HG02973 (cell line): ENCODE measurements at regions not wholly inside any gene's neighbourhood (a gene's known extent, or its start where the extent isn't known, plus 50 kb on each side); places are given as distances from the start of the nearest gene placed in this dataset.

Experiments used
- ATAC-seq: cut with Tn5 transposase; IDR thresholded peaks from one replicate; pipeline ENCODE4 v1.9.1; 2021; ENCODE audit warnings: moderate library complexity; ENCODE audit not compliant: unreplicated experiment

GRCh38 chr2:80887841-80888378, 583.4 kb upstream of the LRRTM1 start:
- no peak for ATAC-seq

GRCh38 chr2:80874374-80874773, 569.8 kb upstream of the LRRTM1 start:
- ATAC-seq: no peak

GRCh38 chr2:80869858-80870438, 565.4 kb upstream of the LRRTM1 start:
- ATAC-seq: no peak

- no peak for ATAC-seq
Measured at GRCh38 chr2:80863147-80863714, 558.7 kb upstream of the LRRTM1 start.

- no peak for ATAC-seq
Measured at GRCh38 chr2:80858965-80859364, 554.4 kb upstream of the LRRTM1 start.

- ATAC-seq: no peak
Measured at GRCh38 chr2:80856227-80856626, 551.7 kb upstream of the LRRTM1 start.

GRCh38 chr2:80854831-80855230, 550.3 kb upstream of the LRRTM1 start:
- no peak for ATAC-seq

- no peak for ATAC-seq
Measured at GRCh38 chr2:80852808-80853139, 548.2 kb upstream of the LRRTM1 start.

GRCh38 chr2:80852079-80852807, 547.7 kb upstream of the LRRTM1 start:
- ATAC-seq: no peak

- no peak for ATAC-seq
Measured at GRCh38 chr2:80830891-80831290, 526.3 kb upstream of the LRRTM1 start.

- no peak for ATAC-seq
Measured at GRCh38 chr2:80822999-80823398, 518.4 kb upstream of the LRRTM1 start.

GRCh38 chr2:80815259-80815658, 510.7 kb upstream of the LRRTM1 start:
- no peak for ATAC-seq

GRCh38 chr2:80786584-80786983, 482.0 kb upstream of the LRRTM1 start:
- no peak for ATAC-seq

- ATAC-seq: no peak
Measured at GRCh38 chr2:80778704-80779103, 474.2 kb upstream of the LRRTM1 start.

- ATAC-seq: no peak
Measured at GRCh38 chr2:80748592-80748991, 444.0 kb upstream of the LRRTM1 start.

- ATAC-seq: no peak
Measured at GRCh38 chr2:80737047-80737446, 432.5 kb upstream of the LRRTM1 start.

GRCh38 chr2:80725001-80725400, 420.4 kb upstream of the LRRTM1 start:
- no peak for ATAC-seq

GRCh38 chr2:80722803-80723202, 418.3 kb upstream of the LRRTM1 start:
- ATAC-seq: no peak

GRCh38 chr2:80719607-80720006, 415.1 kb upstream of the LRRTM1 start:
- no peak for ATAC-seq

- no peak for ATAC-seq
Measured at GRCh38 chr2:80715433-80715832, 410.9 kb upstream of the LRRTM1 start.

GRCh38 chr2:80711915-80712314, 407.4 kb upstream of the LRRTM1 start:
- ATAC-seq: no peak

GRCh38 chr2:80706951-80707350, 402.4 kb upstream of the LRRTM1 start:
- ATAC-seq: no peak
